NOMO-1 treated with DMSO at 0.1 percent for 48 hours (cell line): ENCODE measurements at regions not wholly inside any gene's neighbourhood (a gene's known extent, or its start where the extent isn't known, plus 50 kb on each side); places are given as distances from the start of the nearest gene placed in this dataset.

Experiments used
- DNase-seq: peaks from one replicate; lab custom pipeline; 2025; ENCODE audit not compliant: unreplicated experiment; lab: John Stamatoyannopoulos, UW

- DNase-seq: no peak
Measured at GRCh38 chr7:51477323-51477722, 160.7 kb upstream of the COBL start.

GRCh38 chr7:51476026-51476425 lies 159.4 kb upstream of the COBL start:
- no peak for DNase-seq

- no peak for DNase-seq
Measured at GRCh38 chr7:51472873-51473272, 156.3 kb upstream of the COBL start.

- no peak for DNase-seq
Measured at GRCh38 chr7:51471981-51472296, 155.3 kb upstream of the COBL start.

- no peak for DNase-seq
Measured at GRCh38 chr7:51471210-51471980, 154.8 kb upstream of the COBL start.

GRCh38 chr7:51467384-51468017 lies 150.9 kb upstream of the COBL start:
- DNase-seq: no peak

GRCh38 chr7:51459809-51460208 lies 143.2 kb upstream of the COBL start:
- DNase-seq: no peak

- no peak for DNase-seq
Measured at GRCh38 chr7:51458693-51459092, 142.1 kb upstream of the COBL start.

- no peak for DNase-seq
Measured at GRCh38 chr7:51457079-51457478, 140.5 kb upstream of the COBL start.

- DNase-seq: no peak
Measured at GRCh38 chr7:51456431-51457060, 139.9 kb upstream of the COBL start.

- DNase-seq: no peak
Measured at GRCh38 chr7:51455948-51456347, 139.3 kb upstream of the COBL start.

- DNase-seq: no peak
Measured at GRCh38 chr7:51455513-51455912, 138.9 kb upstream of the COBL start.

GRCh38 chr7:51455086-51455485 lies 138.5 kb upstream of the COBL start:
- no peak for DNase-seq

GRCh38 chr7:51452694-51453093 lies 136.1 kb upstream of the COBL start:
- DNase-seq: no peak

GRCh38 chr7:51451751-51452476 lies 135.3 kb upstream of the COBL start:
- no peak for DNase-seq

- DNase-seq: no peak
Measured at GRCh38 chr7:51450541-51450940, 133.9 kb upstream of the COBL start.

- DNase-seq: no peak
Measured at GRCh38 chr7:51446785-51447184, 130.2 kb upstream of the COBL start.

- DNase-seq: no peak
Measured at GRCh38 chr7:51446356-51446755, 129.7 kb upstream of the COBL start.

GRCh38 chr7:51444936-51445335 lies 128.3 kb upstream of the COBL start:
- DNase-seq: no peak

- DNase-seq: peak; percentile 29
Measured at GRCh38 chr7:51430480-51431086, 114.0 kb upstream of the COBL start.

- DNase-seq: no peak
Measured at GRCh38 chr7:51428217-51428887, 111.7 kb upstream of the COBL start.
